Umbilical cord (tissue), 1 donor: ENCODE measurements at regions not wholly inside any gene's neighbourhood (a gene's known extent, or its start where the extent isn't known, plus 50 kb on each side); places are given as distances from the start of the nearest gene placed in this dataset.

Experiments
- DNase-seq: peaks from one replicate; pipeline ENCODE4 v3.0.0-alpha.2; 2015; ENCODE audit warnings: low spot score

DNA sequence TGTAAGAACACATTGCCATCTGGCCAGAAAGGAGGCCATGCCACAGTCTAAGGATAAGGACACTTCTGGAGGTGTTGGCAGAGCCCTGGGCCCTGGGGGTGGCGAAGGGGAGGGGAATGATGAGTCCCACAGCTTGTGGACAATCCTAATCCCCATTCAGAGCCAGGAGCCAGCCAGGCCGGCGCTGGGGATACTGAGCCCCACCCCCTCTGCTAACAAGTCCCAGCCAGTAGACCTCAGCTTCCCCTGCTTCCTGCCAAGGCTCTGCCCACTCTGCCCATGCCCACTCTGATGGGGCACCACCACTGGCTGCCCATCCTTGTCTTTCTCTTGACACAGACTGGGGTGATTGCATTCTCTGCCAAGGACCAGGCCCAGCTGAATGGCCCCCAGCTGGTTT lies 71.9 kb downstream of the NAV1 start:
- DNase-seq: no peak

DNA sequence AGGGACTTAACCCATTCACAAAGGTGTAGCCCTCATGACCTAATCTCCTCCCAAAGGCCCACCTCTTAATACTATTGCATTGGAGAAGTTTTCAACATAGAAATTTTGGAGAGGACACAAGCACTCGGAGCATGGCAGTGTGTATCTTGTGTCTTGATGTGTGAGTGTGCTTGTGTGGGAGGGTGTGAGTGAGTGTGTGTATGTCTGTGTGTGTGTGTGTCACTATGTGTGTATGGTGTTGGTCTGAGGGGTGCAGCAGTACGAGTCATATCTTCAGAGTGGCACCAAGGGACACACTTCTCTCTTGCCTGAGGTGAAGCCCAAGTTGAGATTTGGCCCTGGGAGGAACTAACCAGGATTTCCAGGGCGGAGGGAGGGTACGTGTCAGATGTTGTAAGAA lies 73.7 kb downstream of the NAV1 start:
- DNase-seq: no peak

DNA sequence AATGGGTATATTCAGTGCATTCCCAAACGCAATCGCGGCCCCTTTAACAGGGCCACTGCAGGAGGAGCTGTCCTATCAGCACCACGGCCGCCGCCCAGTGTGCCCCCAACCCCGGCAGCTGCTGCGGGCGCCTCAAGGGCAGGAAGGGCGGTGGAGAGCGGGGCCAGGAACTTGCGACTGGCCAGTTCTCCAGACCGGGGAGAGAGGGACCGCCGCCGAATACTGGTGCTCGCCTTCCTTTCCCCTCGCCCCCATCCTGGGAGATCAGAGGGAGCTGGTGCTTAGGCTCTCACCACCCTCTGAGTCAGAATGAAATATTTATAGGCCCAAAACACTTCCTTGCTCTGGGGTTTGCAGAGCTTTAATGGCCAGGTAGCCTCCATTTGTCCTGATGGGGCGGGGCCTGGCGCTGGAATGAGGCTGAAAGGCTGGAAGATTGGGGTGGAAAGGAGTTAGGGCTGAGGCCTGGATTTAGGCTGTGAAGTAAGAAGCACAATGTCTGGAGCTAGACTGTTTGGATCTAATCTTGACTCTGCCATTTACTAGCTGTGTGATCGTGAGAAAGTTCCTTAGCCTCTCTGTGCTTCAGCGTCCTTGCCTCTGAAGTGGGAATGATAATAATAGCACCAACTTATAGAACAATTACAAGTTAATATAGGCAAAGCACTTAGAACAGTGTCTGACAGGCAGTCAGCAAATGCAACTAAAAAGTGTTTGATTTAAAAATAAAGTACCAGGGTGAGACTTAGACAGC lies 75.5 kb downstream of the NAV1 start:
- peak; percentile 49 for DNase-seq

DNA sequence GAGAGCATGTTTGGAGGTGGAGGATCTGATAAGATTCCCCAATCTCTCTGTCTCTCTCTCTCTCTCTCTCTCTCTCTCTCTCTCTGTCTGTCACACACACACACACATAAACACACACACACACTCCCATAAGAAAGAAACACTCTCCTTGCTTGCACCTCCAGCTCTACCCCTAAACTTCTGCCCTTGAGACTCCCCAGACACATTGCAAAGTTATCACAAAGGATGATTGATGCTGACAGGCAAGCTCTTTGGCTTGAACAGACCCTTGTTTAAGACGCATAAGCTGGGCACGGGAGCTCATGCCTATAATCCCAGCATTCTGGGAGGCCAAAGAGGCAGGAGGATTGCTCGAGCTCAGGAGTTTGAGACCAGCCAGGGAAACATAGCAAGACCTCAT lies 78.2 kb downstream of the NAV1 start:
- peak; percentile 33 for DNase-seq

DNA sequence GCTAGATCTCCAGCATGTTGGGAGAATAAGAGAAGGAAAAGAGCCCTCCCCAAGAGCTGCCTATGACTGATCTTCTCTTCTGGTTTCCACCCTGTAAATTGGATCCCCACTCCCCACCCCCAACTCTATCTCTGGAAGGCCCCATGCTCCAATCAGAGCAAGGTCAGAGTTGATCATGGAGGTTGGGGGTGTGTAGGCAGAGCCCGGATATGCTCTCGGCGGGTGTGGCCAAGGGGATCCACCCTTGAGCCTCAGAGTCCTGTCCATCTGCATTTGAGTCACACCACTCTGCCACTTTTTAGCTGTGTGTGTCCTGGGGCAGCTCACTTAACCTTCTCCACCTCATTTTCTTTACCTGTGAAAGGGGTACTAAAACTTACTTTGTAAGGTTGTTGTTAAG lies 79.5 kb downstream of the NAV1 start:
- DNase-seq: no peak

DNA sequence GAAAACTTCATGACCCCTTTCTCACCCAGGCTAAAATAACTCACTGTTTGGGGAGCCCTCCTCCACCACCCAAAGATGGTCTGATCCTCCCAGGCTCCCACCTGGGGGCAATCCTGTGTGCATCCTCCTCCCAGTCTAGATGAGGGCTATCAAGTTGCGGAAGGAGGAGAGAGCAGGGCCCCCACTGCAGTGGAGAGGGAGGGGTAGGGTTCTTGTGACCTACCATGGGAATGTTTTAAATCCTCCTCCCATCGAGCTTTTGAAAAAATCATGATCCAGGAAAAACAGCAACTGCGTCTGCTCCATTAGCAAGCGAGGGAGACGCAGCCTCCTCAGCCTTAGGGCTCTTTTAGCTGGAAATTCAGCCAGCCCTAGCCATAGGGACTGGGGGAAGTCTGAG lies 80.0 kb downstream of the NAV1 start:
- no peak for DNase-seq

DNA sequence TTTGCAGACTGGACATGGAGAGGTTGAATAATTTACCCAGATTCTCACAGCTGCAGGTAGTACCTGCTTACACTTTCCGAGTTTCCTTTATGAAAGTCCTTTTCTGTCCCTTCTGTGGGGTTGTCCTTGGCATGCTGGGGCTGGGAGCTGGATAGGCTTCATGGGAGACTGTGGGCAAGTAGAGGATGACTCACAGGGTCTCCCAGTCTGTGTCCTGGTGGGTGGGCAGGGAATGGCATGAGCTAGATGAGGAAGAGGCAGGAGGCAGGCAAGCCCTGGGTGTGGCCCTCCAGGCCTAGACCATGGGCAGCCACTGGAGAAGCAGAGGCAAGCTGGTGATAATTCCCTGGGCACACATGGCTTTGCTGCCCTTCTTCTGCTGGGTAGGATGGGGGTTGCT lies 80.6 kb downstream of the NAV1 start:
- DNase-seq: no peak

DNA sequence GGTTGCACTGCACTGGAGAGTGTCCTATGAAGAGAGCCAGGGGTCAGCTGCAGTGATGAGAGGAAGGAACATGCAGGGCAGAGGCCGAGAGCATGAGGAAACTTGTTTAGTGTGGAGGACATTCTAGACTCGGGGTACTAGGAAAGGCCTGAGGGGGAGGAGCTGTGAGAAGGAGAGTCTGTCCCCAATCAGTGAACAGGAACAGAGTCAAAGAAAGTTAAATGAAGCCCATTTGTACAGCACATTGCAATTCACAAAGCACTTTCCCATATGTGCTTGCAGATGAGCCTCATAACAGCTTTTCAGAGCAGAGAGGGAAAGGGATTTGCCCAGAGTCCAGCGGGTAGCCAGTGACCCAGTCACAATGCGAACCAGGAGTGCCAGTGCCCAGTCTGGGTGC lies 83.4 kb downstream of the NAV1 start:
- DNase-seq: no peak

DNA sequence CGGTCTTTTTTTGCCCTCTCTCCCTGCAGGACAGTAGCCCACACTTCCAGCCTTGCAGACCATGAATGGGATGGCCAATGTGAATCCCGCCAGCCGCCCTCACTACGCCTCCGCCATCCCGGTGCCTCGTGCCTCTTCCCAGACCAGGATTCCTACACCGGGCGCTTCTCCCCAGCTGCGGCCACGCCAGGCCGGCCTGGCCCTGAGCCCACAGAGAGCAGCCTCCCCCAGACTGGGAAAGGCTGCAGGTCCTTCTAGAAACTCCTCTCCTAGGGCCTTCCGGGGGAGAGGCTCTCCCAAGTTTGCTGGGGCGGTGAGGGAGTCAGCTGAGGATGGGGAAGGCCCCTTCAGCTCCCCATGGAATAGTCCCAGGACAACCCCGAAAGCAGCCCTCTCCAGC lies 83.9 kb downstream of the NAV1 start:
- no peak for DNase-seq

DNA sequence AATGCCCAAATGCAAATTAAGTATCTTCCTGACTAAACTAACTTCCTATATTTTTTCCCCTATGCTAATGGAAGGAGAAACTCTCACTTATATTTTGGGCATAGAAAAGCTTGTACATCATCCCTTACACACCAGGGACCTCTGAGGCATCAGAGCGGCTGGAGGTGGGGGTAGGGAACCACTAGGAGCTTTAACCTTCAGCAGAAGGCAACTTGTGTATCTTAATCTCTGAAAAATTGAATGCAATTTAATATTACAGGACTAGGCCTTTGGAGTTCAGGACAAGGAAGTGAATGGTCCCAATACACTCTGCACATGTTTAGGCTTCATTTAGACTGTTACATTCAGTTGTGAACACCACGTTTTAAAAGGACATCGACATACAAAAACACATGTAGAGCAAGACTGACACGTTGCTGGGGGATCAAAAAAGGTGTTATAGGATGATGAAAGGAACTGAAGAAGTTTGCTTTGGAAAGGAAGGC lies 85.9 kb downstream of the NAV1 start:
- no peak for DNase-seq

DNA sequence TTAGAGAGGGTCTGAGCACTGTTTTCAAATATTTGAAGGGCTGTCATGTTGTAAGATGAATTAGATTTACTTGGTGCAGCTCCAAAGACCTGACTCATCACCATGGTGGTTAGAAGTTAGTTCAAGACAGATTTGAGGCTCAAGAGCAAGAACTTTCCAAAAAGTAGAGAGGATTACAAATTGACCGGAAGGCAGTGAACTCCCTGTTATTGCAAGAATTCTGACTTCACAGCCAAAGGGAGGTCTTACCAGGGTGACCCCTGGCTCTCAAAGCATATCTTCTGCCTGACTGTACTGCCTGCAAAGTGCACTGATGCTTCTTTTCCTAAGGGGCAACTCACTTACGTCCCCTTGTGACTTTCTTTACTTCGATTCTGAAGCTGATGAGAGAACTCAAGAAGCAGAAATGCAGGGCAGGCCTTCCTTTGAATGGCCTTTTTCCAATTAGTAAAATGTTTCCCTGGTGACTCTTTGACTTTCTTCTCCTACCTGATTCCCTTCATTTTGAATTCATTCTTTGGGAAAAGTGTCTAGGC lies 86.4 kb downstream of the NAV1 start:
- peak; percentile 75 for DNase-seq

DNA sequence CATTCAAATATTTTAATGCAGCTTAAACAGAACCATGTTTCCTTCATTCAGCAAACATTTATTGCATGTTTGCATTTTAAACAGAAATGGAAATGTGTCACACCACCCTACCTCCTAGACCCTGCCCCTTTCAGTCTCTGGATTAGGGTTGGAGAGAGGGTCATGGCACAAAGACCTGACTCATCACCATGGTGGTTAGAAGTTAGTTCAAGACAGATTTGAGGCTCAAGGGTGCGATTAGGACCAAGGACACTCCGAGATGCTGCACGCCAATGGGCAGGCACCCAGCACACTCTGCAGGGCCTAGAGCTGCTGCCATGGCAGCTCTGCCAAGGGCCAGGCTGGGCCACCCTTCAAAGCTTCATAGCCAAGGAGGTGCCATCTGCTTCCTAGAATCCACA lies 86.9 kb downstream of the NAV1 start:
- DNase-seq: no peak

DNA sequence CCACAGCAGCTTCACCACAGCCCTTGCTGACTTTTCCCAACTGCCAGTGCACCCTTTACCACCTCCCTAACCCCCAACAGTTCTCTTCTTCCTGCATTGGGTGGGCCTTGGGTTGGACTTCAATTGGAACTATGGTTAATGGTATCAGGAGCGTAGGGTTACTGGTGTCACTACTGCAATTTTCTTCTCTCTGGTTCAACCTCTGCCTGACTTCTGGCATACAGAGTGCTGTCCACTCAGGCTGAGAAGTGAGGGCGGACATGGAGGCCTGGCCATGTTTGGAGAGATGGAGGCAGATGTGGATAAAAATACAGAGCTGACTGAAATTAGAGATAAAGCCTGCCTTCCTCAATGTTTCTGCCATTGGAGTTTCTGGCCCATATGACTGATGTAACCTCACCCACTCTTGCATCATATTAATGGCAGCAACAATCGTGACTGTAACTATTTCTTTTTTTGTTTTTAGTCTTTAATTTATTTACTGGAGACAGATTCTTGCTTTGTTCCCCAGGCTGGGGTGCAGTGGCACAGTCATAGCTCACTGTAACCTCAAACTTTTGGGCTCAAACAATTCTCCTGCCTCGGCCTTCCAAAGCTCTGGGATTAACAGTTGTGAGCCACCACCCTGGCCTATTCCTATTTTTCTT lies 87.8 kb downstream of the NAV1 start:
- DNase-seq: no peak

DNA sequence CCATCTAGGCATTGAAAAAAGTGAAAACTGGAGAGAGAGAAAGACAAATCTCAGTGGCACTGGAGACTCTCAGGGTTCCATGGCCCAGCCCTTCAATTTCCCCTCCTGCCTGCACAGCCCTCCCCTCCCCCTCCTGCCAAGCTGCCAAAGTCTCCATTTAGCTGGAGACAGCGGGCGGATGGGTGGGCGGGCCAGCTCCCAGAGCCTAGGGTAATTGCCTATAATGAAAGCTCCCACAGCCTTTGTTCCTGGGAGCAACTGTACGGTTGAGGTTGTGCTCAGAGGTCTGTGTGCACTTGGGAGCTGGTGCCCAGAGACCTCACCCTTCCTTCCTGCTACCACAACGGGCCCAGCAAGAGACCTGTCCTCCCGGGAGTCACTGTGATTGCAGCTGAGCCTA lies 89.6 kb downstream of the NAV1 start:
- DNase-seq: no peak

DNA sequence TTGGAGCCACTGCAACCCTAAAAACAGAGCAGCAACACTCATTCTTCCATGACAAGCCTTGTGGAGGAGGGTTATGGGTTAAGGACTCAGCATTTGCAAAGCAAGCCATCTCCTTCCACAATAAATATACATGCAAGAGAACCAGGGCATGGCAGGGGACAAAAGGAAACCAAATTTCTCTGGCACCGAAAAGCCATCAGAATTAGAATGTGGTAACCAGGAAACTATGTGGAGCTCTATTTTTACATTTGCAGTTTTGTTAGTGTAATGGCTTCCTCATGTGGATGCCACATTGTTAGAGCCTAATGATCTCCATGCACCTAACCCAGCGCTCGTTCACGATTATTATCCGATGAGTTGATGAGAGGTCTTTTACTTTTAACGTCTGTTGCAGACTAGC lies 91.7 kb downstream of the NAV1 start:
- DNase-seq: no peak

DNA sequence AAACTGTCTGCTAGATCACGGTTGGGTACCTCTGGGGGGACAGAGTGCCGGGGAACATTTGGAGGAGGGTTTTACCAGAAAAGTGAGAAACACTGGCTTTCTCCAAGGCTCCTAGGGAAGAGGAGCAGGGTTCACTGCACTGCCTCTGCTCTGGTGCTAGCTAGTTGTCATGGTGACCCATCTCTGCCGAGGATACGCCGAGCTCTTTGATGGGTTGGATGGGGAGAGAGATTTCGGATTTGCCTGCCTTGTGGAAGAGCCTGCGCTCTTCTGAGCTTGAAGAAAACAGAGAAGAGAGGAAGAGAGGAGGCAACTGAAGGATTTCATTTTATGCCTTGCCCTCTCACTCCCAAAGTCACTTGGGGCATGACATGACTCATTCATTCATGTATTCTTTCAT lies 92.1 kb downstream of the NAV1 start:
- no peak for DNase-seq

DNA sequence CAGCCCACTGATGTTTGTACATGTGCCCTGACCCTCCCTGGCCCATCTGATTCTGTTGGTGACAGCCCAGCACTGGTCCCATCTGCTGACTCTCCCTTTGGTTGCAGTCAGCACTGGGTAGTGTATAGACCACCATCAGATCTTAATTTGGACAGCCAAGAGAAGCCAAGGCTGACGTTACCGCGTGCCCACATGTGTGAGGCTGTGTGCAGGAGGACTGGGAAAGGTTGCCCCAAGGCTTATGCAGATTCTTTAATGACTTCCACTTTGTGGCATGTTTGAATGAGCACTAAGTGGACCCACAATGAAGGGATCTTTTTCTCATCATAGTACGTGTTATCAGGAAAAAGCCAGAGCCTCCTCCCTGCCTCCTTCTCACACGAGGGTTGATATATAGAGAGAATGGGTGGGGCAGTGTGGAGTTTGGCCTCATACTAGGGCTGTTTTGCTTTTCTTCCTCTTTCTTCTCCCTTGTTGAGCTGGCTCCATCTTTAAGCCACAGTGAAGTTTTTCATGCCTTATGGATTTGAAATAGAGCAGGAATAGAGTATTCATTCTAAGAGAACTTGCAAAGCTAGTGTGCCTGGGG lies 93.5 kb downstream of the NAV1 start:
- DNase-seq: peak; percentile 42

DNA sequence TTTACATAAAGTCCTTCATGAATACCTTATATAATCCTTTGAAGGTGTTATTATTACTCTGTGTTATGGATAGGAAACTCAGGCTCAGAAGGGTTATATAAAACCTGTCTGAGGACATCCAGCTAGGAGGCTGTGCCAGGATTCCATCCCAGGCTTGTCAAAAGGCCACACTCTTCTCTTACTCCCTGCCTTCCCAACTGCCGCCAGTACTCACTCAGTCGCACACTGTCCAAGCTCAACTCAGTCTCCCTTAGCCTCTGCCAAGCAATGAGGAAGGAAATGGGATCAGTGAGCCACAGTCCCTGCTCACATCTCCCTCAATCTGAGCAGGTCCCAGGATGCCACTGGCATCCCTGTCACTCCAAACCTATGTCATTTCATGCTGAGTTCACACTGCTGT lies 94.4 kb downstream of the NAV1 start:
- no peak for DNase-seq

DNA sequence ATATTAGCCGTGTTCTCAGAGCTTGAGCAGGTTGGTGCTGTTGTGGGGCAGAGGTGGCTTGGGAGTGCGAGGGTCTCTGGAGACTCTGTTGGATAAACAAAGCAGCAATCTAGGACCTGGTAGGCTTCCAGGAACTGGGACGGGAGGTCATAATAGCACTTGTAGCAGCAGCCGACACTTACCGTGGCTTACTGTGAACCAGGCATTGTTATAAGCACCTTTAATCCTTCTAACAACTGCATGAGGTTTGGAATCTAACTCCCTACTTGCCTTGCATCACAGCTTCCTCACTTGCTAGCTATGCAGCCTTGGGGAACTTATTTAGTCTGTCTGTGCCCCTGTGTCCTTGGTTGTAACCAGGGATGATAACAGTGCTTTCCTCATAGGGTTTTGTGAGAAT lies 94.9 kb downstream of the NAV1 start:
- no peak for DNase-seq

DNA sequence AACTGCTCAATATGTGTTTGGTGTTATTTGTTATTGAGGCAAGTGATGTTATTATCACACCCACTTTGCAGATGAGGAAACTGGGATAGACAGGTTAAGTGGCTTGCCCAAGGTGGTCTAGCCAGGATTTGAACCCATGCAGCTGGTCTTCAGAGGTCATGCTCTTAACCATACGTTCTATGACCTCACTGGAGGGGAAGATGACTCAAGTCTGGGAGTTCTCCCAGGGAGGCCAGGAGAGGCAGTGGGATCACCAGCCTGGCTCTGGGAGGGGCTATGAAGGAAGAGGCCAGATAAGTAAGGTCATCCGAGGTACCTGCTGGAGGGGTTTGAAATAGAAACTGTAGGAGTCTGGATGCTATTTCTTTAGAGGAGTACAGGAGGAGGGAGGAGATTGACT lies 95.3 kb downstream of the NAV1 start:
- DNase-seq: no peak

DNA sequence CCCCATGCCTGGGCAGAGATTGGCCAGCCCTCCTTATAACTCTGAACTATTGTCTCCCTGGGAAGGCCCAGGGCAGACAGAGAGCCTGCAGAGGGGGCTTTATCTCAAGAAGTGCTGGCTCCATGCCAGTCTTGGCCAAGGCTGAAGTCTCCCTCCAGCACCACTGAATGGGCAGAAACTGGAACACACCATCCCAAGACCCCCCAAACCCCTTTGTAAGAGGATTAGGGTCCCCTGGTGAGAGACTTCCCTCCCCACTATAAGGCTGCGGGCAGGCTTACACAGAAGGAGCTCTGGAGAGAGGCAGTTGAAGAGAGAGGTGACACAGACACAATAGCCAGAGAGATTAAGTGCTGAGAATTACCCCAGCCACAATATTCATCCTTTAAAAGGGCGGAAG lies 97.2 kb downstream of the NAV1 start:
- no peak for DNase-seq

DNA sequence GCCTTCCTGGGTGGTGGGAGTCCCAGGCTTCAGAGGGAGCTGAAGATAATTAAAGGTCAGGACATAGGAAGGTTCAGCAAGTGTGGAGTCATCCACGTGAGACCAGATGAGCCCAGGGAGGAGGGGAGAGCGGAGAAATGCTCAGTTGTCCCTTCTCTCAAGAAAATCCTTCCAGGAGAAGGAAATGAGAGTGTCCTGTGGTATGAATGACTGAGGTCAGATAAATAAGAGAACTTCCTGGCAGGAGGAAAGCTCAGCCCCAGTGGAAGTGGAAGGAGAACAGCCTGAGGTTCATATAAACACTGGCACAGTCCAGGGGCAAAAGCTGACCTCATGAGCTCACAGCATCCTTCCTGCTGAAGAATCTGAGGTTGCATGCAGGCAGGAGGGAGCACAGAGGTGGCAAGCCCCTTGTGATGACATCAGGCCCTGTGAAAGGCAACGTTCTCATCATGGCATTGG lies 97.6 kb downstream of the NAV1 start:
- no peak for DNase-seq
